Skin epidermis (tissue), 12 donors: ENCODE measurements at regions not wholly inside any gene's neighbourhood (a gene's known extent, or its start where the extent isn't known, plus 50 kb on each side); places are given as distances from the start of the nearest gene placed in this dataset.

ENCODE experiments used
- H3K27ac ChIP-seq, 21 experiments: fragments of 200-600 bp; sonication (generic) in 11 of 21; one replicate each; pipeline ENCODE4 v1.5.0; 2020; ENCODE audit warnings: mild to moderate bottlenecking in 3 of 21, inconsistent platforms in 2 of 21, moderate library complexity in 2 of 21
- H3K4me3 ChIP-seq, 7 experiments: fragments of 200-600 bp; sonication (generic) in 2 of 7; one replicate each; pipeline ENCODE4 v1.5.0; 2020; ENCODE audit warnings: inconsistent platforms in 2 of 7, mild to moderate bottlenecking in 2 of 7, moderate library complexity in 1 of 7

- Histone ChIP-seq H3K27ac (peak overlapping the region in 16 of 21 experiments; percentile 1 to 80 (median 66)), H3K4me3 (no peak overlapping the region)
Measured at GRCh38 chr21:38994042-38994441, 188.3 kb downstream of the ETS2 start.

- H3K27ac ChIP-seq = peak overlapping the region in 16 of 21 experiments; percentile 1 to 80 (median 66)
Measured at GRCh38 chr21:38993561-38993960, 187.8 kb downstream of the ETS2 start.

GRCh38 chr21:38992737-38993136, 187.0 kb downstream of the ETS2 start:
- peak overlapping the region in 18 of 21 experiments; percentile 2 to 80 (median 57) for H3K27ac ChIP-seq
- no peak overlapping the region for H3K4me3 ChIP-seq

More at GRCh38 chr21:38993561-38993960, 187.8 kb downstream of the ETS2 start:
- no peak overlapping the region for H3K4me3 ChIP-seq

- H3K27ac ChIP-seq = peak overlapping the region in 14 of 21 experiments; percentile 14 to 76 (median 52)
Measured at GRCh38 chr21:38990424-38990794, 184.7 kb downstream of the ETS2 start.

GRCh38 chr21:38989745-38990423, 184.2 kb downstream of the ETS2 start:
- H3K27ac ChIP-seq = peak overlapping the region in 15 of 21 experiments; percentile 12 to 76 (median 49)
- no peak overlapping the region for H3K4me3 ChIP-seq

More at GRCh38 chr21:38990424-38990794, 184.7 kb downstream of the ETS2 start:
- no peak overlapping the region for H3K4me3 ChIP-seq

GRCh38 chr21:38989379-38989744, 183.6 kb downstream of the ETS2 start:
- no peak overlapping the region for H3K4me3 ChIP-seq
- H3K27ac ChIP-seq = peak overlapping the region in 10 of 21 experiments; percentile 3 to 76 (median 62)

GRCh38 chr21:38988509-38989378, 183.0 kb downstream of the ETS2 start:
- H3K4me3 ChIP-seq = no peak overlapping the region
- H3K27ac ChIP-seq = peak overlapping the region in 8 of 21 experiments; percentile 3 to 76 (median 66)

GRCh38 chr21:38987633-38988508, 182.1 kb downstream of the ETS2 start:
- no peak overlapping the region for H3K4me3 ChIP-seq
- peak overlapping the region in 10 of 21 experiments; percentile 1 to 76 (median 45) for H3K27ac ChIP-seq

GRCh38 chr21:38986806-38987632, 181.3 kb downstream of the ETS2 start:
- Histone ChIP-seq H3K4me3 (no peak overlapping the region), H3K27ac (peak overlapping the region in 9 of 21 experiments; percentile 6 to 85 (median 51))

GRCh38 chr21:38986406-38986805, 180.7 kb downstream of the ETS2 start:
- H3K27ac ChIP-seq = peak overlapping the region in 9 of 21 experiments; percentile 53 to 85 (median 78)

GRCh38 chr21:38985568-38986378, 180.0 kb downstream of the ETS2 start:
- no peak overlapping the region for H3K4me3 ChIP-seq
- peak overlapping the region in 19 of 21 experiments; percentile 29 to 85 (median 69) for H3K27ac ChIP-seq

More at GRCh38 chr21:38986406-38986805, 180.7 kb downstream of the ETS2 start:
- H3K4me3 ChIP-seq = no peak overlapping the region

GRCh38 chr21:38984982-38985567, 179.3 kb downstream of the ETS2 start:
- Histone ChIP-seq H3K27ac (peak overlapping the region in 19 of 21 experiments; percentile 29 to 85 (median 69)), H3K4me3 (no peak overlapping the region)

- H3K27ac ChIP-seq = peak overlapping the region in 15 of 21 experiments; percentile 48 to 85 (median 73)
- no peak overlapping the region for H3K4me3 ChIP-seq
Measured at GRCh38 chr21:38984568-38984967, 178.8 kb downstream of the ETS2 start.

- Histone ChIP-seq H3K4me3 (no peak overlapping the region), H3K27ac (no peak overlapping the region)
Measured at GRCh38 chr21:38983560-38983959, 177.8 kb downstream of the ETS2 start.

- no peak overlapping the region for H3K4me3 ChIP-seq
- H3K27ac ChIP-seq = no peak overlapping the region
Measured at GRCh38 chr21:38982804-38983203, 177.1 kb downstream of the ETS2 start.

- Histone ChIP-seq H3K4me3 (no peak overlapping the region), H3K27ac (no peak overlapping the region)
Measured at GRCh38 chr21:38982096-38982495, 176.4 kb downstream of the ETS2 start.
